GM12864 (cell line): ENCODE measurements at regions not wholly inside any gene's neighbourhood (a gene's known extent, or its start where the extent isn't known, plus 50 kb on each side); places are given as distances from the start of the nearest gene placed in this dataset.

Experiments used
- DNase-seq: peaks from one replicate; pipeline ENCODE4 v3.0.0-alpha.2; 2011; ENCODE audit warnings: low read depth
- H3K4me3 ChIP-seq: 2 replicates; pipeline ENCODE4 v1.5.1; 2011; ENCODE audit warnings: mild to moderate bottlenecking, low read depth, low read length, control low read depth
- CTCF ChIP-seq: IDR thresholded peaks from 2 replicates; pipeline ENCODE4 v1.5.1; 2011; ENCODE audit warnings: low read depth, mild to moderate bottlenecking, moderate library complexity, low read length, control low read depth, inconsistent platforms; ENCODE audit errors: missing control alignments

GRCh38 chr16:72427783-72428331 is 255.9 kb upstream of the PMFBP1 start:
- no peak for TF ChIP-seq CTCF
- H3K4me3 ChIP-seq: no peak overlapping the region
- no peak for DNase-seq

- no peak for TF ChIP-seq CTCF
- H3K4me3 ChIP-seq: no peak overlapping the region
- DNase-seq: no peak
These were observed 255.3 kb upstream of the PMFBP1 start for GRCh38 chr16:72427051-72427782.

GRCh38 chr16:72426386-72426785 is 254.4 kb upstream of the PMFBP1 start:
- H3K4me3 ChIP-seq: no peak overlapping the region
- no peak for TF ChIP-seq CTCF
- no peak for DNase-seq

- no peak overlapping the region for H3K4me3 ChIP-seq
- DNase-seq: no peak
- TF ChIP-seq CTCF: no peak
These were observed 253.8 kb upstream of the PMFBP1 start for GRCh38 chr16:72425571-72426341.

- no peak overlapping the region for H3K4me3 ChIP-seq
- no peak for DNase-seq
- TF ChIP-seq CTCF: no peak
These were observed 252.8 kb upstream of the PMFBP1 start for GRCh38 chr16:72424757-72425156.

GRCh38 chr16:72422308-72422897 is 250.4 kb upstream of the PMFBP1 start:
- TF ChIP-seq CTCF: no peak
- H3K4me3 ChIP-seq: no peak overlapping the region
- DNase-seq: no peak
